GM12865 (cell line): ENCODE measurements at regions not wholly inside any gene's neighbourhood (a gene's known extent, or its start where the extent isn't known, plus 50 kb on each side); places are given as distances from the start of the nearest gene placed in this dataset.

Source experiments
- DNase-seq: peaks from one replicate; pipeline ENCODE4 v3.0.0; 2010; ENCODE audit warnings: low read depth
- H3K4me3 ChIP-seq: 2 replicates; pipeline ENCODE4 v1.5.1; 2011; ENCODE audit warnings: mild to moderate bottlenecking, low read depth, low read length, control low read depth
- TF ChIP-seq, protein P1 (sequence below): IDR thresholded peaks from 2 replicates; pipeline ENCODE4 v1.5.1; 2011; ENCODE audit warnings: low read length, control low read depth, low read depth, inconsistent platforms; ENCODE audit not compliant: insufficient read depth; ENCODE audit errors: missing control alignments

- TF ChIP-seq, protein P1, sequence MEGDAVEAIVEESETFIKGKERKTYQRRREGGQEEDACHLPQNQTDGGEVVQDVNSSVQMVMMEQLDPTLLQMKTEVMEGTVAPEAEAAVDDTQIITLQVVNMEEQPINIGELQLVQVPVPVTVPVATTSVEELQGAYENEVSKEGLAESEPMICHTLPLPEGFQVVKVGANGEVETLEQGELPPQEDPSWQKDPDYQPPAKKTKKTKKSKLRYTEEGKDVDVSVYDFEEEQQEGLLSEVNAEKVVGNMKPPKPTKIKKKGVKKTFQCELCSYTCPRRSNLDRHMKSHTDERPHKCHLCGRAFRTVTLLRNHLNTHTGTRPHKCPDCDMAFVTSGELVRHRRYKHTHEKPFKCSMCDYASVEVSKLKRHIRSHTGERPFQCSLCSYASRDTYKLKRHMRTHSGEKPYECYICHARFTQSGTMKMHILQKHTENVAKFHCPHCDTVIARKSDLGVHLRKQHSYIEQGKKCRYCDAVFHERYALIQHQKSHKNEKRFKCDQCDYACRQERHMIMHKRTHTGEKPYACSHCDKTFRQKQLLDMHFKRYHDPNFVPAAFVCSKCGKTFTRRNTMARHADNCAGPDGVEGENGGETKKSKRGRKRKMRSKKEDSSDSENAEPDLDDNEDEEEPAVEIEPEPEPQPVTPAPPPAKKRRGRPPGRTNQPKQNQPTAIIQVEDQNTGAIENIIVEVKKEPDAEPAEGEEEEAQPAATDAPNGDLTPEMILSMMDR: no peak
- no peak overlapping the region for H3K4me3 ChIP-seq
- no peak for DNase-seq
Measured at GRCh38 chr2:60033325-60033724, 520.1 kb downstream of the BCL11A start.

DNA sequence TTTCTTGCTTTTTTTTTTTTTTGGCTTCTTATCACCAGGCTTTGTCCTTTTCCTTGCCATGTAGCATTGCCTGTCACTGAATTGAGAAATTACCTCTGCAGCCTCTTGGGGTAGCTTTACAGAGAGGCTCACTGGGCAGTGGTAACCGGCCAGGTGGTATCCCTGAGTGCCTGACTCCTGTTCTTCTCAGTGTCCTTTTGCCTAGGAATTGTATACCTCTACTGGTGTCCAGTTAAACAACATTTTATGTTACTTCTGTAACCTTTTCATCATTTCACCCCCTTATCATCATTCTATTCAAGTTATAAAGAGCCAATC, 523.9 kb downstream of the BCL11A start:
- TF ChIP-seq, protein P1: no peak
- no peak overlapping the region for H3K4me3 ChIP-seq
- DNase-seq: no peak

- TF ChIP-seq, protein P1: no peak
- H3K4me3 ChIP-seq: no peak overlapping the region
- no peak for DNase-seq
Measured at GRCh38 chr2:60028849-60029565, 524.4 kb downstream of the BCL11A start.

DNA sequence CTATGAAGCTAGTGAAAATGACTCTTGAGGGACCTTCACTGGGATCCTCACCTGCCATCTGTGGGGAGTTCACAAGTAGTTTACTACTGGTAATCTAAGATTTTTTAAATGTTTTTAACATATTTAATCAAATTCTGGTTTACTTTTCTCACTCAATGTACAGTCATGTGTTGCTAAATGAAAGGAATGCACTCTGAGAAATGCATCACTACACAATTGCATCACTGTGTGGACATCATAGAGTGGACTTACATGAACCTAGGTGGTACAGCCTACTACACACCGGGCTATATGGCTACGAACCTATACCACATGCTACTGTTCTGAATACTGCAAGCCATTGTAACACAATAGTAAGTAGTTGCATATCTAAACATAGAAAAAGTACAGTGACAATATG, 528.0 kb downstream of the BCL11A start:
- TF ChIP-seq, protein P1: no peak
- DNase-seq: no peak

GRCh38 chr2:60023256-60023985, 530.0 kb downstream of the BCL11A start:
- no peak for DNase-seq
- TF ChIP-seq, protein P1: no peak
- no peak overlapping the region for H3K4me3 ChIP-seq

More for the DNA sequence above, 528.0 kb downstream of the BCL11A start:
- H3K4me3 ChIP-seq: no peak overlapping the region

DNA sequence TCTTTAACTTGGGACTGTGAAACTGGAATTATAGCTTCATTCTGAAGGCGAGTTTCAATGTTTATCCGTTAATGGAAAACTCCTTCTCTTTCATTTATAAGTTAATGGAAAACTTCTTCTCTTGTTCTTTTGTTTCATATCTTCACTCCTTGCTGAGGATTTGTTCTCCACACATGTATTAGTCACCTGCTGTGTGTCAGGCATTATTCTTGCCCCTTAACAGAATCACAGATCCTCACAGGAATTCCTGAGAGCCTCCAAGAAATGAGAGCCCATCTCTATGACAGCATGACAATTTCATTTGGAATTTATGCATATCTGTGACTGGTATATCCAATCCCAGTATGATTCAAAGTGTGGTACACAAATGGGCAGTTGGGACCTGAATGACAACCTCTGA, 545.8 kb downstream of the BCL11A start:
- H3K4me3 ChIP-seq: no peak overlapping the region
- TF ChIP-seq, protein P1: no peak
- no peak for DNase-seq
